Fibroblast of lung (primary cell): ENCODE measurements at regions not wholly inside any gene's neighbourhood (a gene's known extent, or its start where the extent isn't known, plus 50 kb on each side); places are given as distances from the start of the nearest gene placed in this dataset.

Experiments
- DNase-seq, 2 donors: peaks; one replicate each; pipeline versions ENCODE4 v3.0.0 to v3.0.0-alpha.2; 2010; ENCODE audit warnings: low read depth in 2 of 2
- H2AFZ ChIP-seq: 2 replicates; pipeline ENCODE4 v1.5.1; 2012; ENCODE audit warnings: low read length, control low read depth, inconsistent platforms
- H3K27ac ChIP-seq: 2 replicates; pipeline ENCODE4 v1.5.1; 2011; ENCODE audit warnings: low read length, control low read depth; ENCODE audit not compliant: insufficient read depth
- H3K27me3 ChIP-seq: 2 replicates; pipeline ENCODE4 v1.5.1; 2011; ENCODE audit warnings: mild to moderate bottlenecking, low read length; ENCODE audit not compliant: control insufficient read depth, insufficient read depth
- H3K36me3 ChIP-seq: 2 replicates; pipeline ENCODE4 v1.5.1; 2011; ENCODE audit warnings: low read length; ENCODE audit not compliant: control insufficient read depth, insufficient read depth
- H3K4me1 ChIP-seq: 2 replicates; pipeline ENCODE4 v1.5.1; 2011; ENCODE audit warnings: low read length; ENCODE audit not compliant: control insufficient read depth, insufficient read depth; ENCODE audit errors: extremely low read depth
- H3K4me2 ChIP-seq: 2 replicates; pipeline ENCODE4 v1.5.1; 2011; ENCODE audit warnings: low read length, control low read depth; ENCODE audit not compliant: insufficient read depth; ENCODE audit errors: extremely low read depth
- H3K4me3 ChIP-seq, 4 experiments: fragments of 200-600 bp in 1 of 4; sonication (generic) in 1 of 4; replicated peaks in 1 of 4; 2 replicates each; pipeline ENCODE4 v1.5.1; 2011 to 2016; ENCODE audit warnings: low read length in 4 of 4, low read depth in 3 of 4, mild to moderate bottlenecking in 3 of 4, control low read depth in 2 of 4, inconsistent platforms in 1 of 4, mixed read lengths in 1 of 4; ENCODE audit not compliant: insufficient read depth in 1 of 4; ENCODE audit errors: control extremely low read depth in 1 of 4
- H3K79me2 ChIP-seq: 2 replicates; pipeline ENCODE4 v1.5.1; 2012; ENCODE audit warnings: mild to moderate bottlenecking, low read length, inconsistent platforms; ENCODE audit not compliant: control insufficient read depth, insufficient read depth
- H3K9ac ChIP-seq: 2 replicates; pipeline ENCODE4 v1.5.1; 2011; ENCODE audit warnings: mild to moderate bottlenecking, low read length, control low read depth; ENCODE audit not compliant: insufficient read depth
- H3K9me3 ChIP-seq: 2 replicates; pipeline ENCODE4 v1.5.1; 2012; ENCODE audit warnings: low read depth, low read length; ENCODE audit not compliant: control insufficient read depth, insufficient read depth
- H4K20me1 ChIP-seq: 2 replicates; pipeline ENCODE4 v1.5.1; 2011; ENCODE audit warnings: low read length; ENCODE audit not compliant: control insufficient read depth, insufficient read depth; ENCODE audit errors: extremely low read depth
- CTCF ChIP-seq, 2 donors: IDR thresholded peaks in 1 of 2; conservative IDR thresholded peaks in 1 of 2; 1 replicate in 1 of 2; 2 replicates in 1 of 2; pipeline ENCODE4 v1.5.1; 2011 to 2012; ENCODE audit warnings: low read length in 2 of 2, control low read depth in 1 of 2, inconsistent platforms in 1 of 2, low read depth in 1 of 2, mild to moderate bottlenecking in 1 of 2
- EZH2 ChIP-seq: IDR thresholded peaks from 2 replicates; pipeline ENCODE4 v1.5.1; 2012; ENCODE audit warnings: low read length, control low read depth, mild to moderate bottlenecking; ENCODE audit errors: missing control alignments

GRCh38 chr4:132284910-132285426, 864.1 kb upstream of the PCDH10 start:
- DNase-seq, result no peak
- no peaks in the 10 kb centered on the region for H3K27me3 ChIP-seq
- H3K9me3 ChIP-seq, result no peaks in the 10 kb centered on the region
- no peak overlapping the region for H2AFZ ChIP-seq
- H3K4me3 ChIP-seq, result no peak overlapping the region
- no peak overlapping the region for H3K9ac ChIP-seq
- no peak overlapping the region for H3K4me2 ChIP-seq
- no peaks in the 10 kb centered on the region for H4K20me1 ChIP-seq
- TF ChIP-seq CTCF (conservative IDR thresholded peaks at IDR 0.05 in 1 of 2, IDR thresholded peaks at IDR 0.05 in 1 of 2; ENCODE audit: low read depth in 1 of 2, low read length in 2 of 2), result no peak
- no peak for TF ChIP-seq EZH2
- no peaks in the 10 kb centered on the region for H3K36me3 ChIP-seq
- H3K79me2 ChIP-seq, result no peaks in the 10 kb centered on the region
- H3K4me1 ChIP-seq, result no peaks in the 10 kb centered on the region
- H3K27ac ChIP-seq, result no peak overlapping the region

GRCh38 chr4:132297346-132297745, 851.7 kb upstream of the PCDH10 start:
- no peaks in the 10 kb centered on the region for H4K20me1 ChIP-seq
- H2AFZ ChIP-seq, result no peak overlapping the region
- H3K4me1 ChIP-seq, result no peaks in the 10 kb centered on the region
- TF ChIP-seq EZH2 (no peak), CTCF (conservative IDR thresholded peaks at IDR 0.05 in 1 of 2, IDR thresholded peaks at IDR 0.05 in 1 of 2; ENCODE audit: low read depth in 1 of 2, low read length in 2 of 2) (no peak)
- H3K27ac ChIP-seq, result no peak overlapping the region
- H3K79me2 ChIP-seq, result no peaks in the 10 kb centered on the region
- H3K4me2 ChIP-seq, result no peak overlapping the region
- DNase-seq, result peak; percentile 10 to 25
- no peaks in the 10 kb centered on the region for H3K9me3 ChIP-seq
- H3K36me3 ChIP-seq, result no peaks in the 10 kb centered on the region
- no peak overlapping the region for H3K4me3 ChIP-seq
- H3K27me3 ChIP-seq, result no peaks in the 10 kb centered on the region
- H3K9ac ChIP-seq, result no peak overlapping the region

GRCh38 chr4:132299841-132300240, 849.3 kb upstream of the PCDH10 start:
- Histone ChIP-seq H4K20me1 (no peaks in the 10 kb centered on the region), H3K9me3 (no peaks in the 10 kb centered on the region), H3K27me3 (no peaks in the 10 kb centered on the region), H3K4me3 (no peak overlapping the region), H3K4me2 (no peak overlapping the region), H3K27ac (no peak overlapping the region), H2AFZ (no peak overlapping the region), H3K4me1 (no peaks in the 10 kb centered on the region), H3K36me3 (no peaks in the 10 kb centered on the region), H3K9ac (no peak overlapping the region), H3K79me2 (no peaks in the 10 kb centered on the region)
- TF ChIP-seq CTCF (conservative IDR thresholded peaks at IDR 0.05 in 1 of 2, IDR thresholded peaks at IDR 0.05 in 1 of 2; ENCODE audit: low read depth in 1 of 2, low read length in 2 of 2) (no peak), EZH2 (no peak)
- DNase-seq, result peak in 1 of 2 donors; percentile 76
